ENCODE measurements at regions not wholly inside any gene's neighbourhood (a gene's known extent, or its start where the extent isn't known, plus 50 kb on each side); places are given as distances from the start of the nearest gene placed in this dataset.

GRCh38 chr5:124692950-124693349 lies 53.5 kb downstream of the ZNF608 start:
- TF ChIP-seq EP300 (IDR thresholded peaks at IDR 0.05) (no peak), CTCF (IDR thresholded peaks at IDR 0.05) (no peak), POLR2AphosphoS5 (IDR thresholded peaks at IDR 0.05) (no peak)
